ENCODE measurements at regions not wholly inside any gene's neighbourhood (a gene's known extent, or its start where the extent isn't known, plus 50 kb on each side); places are given as distances from the start of the nearest gene placed in this dataset.

GRCh38 chr15:85956532-85957275, 123.0 kb upstream of the AGBL1 start:
- Mint-ChIP-seq H3K36me3 (ENCODE audit: low read depth) (no peaks in the 10 kb centered on the region), H3K27me3 (ENCODE audit: low read depth, poor library complexity) (peaks cover 4% of the 10 kb centered on the region), H3K27ac (no peak overlapping the region), H3K4me3 (no peak overlapping the region), H3K4me1 (no peaks in the 10 kb centered on the region), H3K9me3 (peaks cover 12% of the 10 kb centered on the region)
- DNase-seq, result no peak
- no peak for TF ChIP-seq CTCF (IDR thresholded peaks at IDR 0.05)

DNA sequence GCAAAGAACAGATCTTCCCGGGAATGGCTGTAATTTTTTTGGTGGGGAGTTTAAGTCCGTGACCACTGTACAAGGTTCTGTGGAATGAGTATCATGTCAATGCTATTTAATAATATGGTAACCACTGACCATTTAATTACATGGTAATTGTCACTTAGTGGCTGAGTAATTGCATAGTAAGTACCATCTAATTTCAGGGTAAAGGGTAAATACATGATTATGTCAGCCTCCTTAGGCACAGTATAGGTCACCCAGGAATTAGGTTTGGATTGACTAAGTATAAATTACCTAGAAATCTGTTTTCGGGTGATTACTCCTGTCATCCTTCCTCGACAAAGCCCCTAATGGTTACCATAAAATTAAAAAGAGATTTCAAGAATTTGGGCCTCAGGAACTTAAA, 120.1 kb upstream of the AGBL1 start:
- no peak for DNase-seq
- H3K9me3 Mint-ChIP-seq, result peaks cover 21% of the 10 kb centered on the region
- H3K27ac Mint-ChIP-seq, result no peak overlapping the region
- H3K4me3 Mint-ChIP-seq, result no peak overlapping the region
- H3K4me1 Mint-ChIP-seq, result no peaks in the 10 kb centered on the region
- H3K36me3 Mint-ChIP-seq (ENCODE audit: low read depth), result no peaks in the 10 kb centered on the region
- TF ChIP-seq CTCF (IDR thresholded peaks at IDR 0.05), result no peak
- no peaks in the 10 kb centered on the region for H3K27me3 Mint-ChIP-seq (ENCODE audit: low read depth, poor library complexity)

DNA sequence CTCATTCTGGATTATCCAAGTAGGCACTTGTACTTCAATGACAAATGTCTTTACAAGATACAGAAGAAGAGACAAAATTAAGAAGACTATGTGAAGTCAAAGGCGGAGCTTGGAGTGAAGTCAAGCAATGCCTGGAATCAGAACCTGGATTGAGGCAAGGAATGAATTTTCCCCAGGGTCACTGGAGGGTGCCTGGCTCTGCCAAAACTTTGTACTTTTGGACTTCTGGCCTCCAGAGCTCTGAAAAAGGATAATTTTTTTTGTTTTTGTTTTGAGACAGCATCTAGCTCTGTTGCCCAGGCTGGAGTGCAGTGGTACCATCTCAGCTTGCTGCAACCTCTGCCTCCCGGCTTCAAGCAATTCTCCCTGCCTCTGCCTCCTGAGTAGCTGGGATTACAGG, 119.3 kb upstream of the AGBL1 start:
- Mint-ChIP-seq H3K4me3 (no peak overlapping the region), H3K27me3 (ENCODE audit: low read depth, poor library complexity) (no peaks in the 10 kb centered on the region), H3K27ac (no peak overlapping the region), H3K36me3 (ENCODE audit: low read depth) (no peaks in the 10 kb centered on the region), H3K4me1 (no peaks in the 10 kb centered on the region), H3K9me3 (peaks cover 19% of the 10 kb centered on the region)
- no peak for TF ChIP-seq CTCF (IDR thresholded peaks at IDR 0.05)
- DNase-seq, result no peak

- Mint-ChIP-seq H3K36me3 (ENCODE audit: low read depth) (no peaks in the 10 kb centered on the region), H3K27me3 (ENCODE audit: low read depth, poor library complexity) (peaks cover 2% of the 10 kb centered on the region), H3K4me3 (no peak overlapping the region), H3K4me1 (no peaks in the 10 kb centered on the region), H3K27ac (no peak overlapping the region), H3K9me3 (peaks cover 9% of the 10 kb centered on the region)
- no peak for DNase-seq
- TF ChIP-seq CTCF (IDR thresholded peaks at IDR 0.05), result no peak
Measured at GRCh38 chr15:85961821-85962220, 117.8 kb upstream of the AGBL1 start.

DNA sequence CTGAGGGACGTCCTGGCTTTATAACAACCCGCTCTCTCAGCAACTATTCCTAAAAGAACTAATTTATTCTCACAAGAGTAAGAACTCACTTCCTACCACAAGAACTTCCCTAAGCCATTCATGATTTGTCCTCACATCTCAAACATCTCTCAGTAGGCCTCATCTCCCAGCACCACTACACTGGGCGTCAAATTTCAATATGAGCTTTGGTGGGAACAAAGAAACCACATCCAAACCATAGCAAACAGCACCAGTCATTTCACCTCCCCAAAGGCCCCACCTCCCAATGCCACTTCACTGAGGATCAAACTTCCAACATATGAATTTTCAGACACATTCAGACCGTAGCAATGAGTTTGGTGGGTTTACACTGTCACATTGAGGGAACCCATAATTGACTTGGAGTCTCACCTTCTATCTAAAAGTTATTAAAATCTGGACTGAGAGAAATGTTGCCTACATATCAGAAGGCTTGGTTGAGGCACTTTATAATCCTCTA, 116.4 kb upstream of the AGBL1 start:
- H3K27me3 Mint-ChIP-seq (ENCODE audit: low read depth, poor library complexity), result peaks cover 2% of the 10 kb centered on the region
- H3K4me3 Mint-ChIP-seq, result no peak overlapping the region
- TF ChIP-seq CTCF (IDR thresholded peaks at IDR 0.05), result no peak
- peaks cover 9% of the 10 kb centered on the region for H3K9me3 Mint-ChIP-seq
- no peaks in the 10 kb centered on the region for H3K36me3 Mint-ChIP-seq (ENCODE audit: low read depth)
- DNase-seq, result no peak
- peaks cover 4% of the 10 kb centered on the region for H3K4me1 Mint-ChIP-seq
- H3K27ac Mint-ChIP-seq, result no peak overlapping the region

- Mint-ChIP-seq H3K9me3 (peaks cover 9% of the 10 kb centered on the region), H3K27me3 (ENCODE audit: low read depth, poor library complexity) (peaks cover 5% of the 10 kb centered on the region)
Measured at GRCh38 chr15:85964471-85964870, 115.2 kb upstream of the AGBL1 start.

More at GRCh38 chr15:85964471-85964870, 115.2 kb upstream of the AGBL1 start:
- no peak overlapping the region for H3K4me3 Mint-ChIP-seq
- no peak for TF ChIP-seq CTCF (IDR thresholded peaks at IDR 0.05)
- H3K27ac Mint-ChIP-seq, result no peak overlapping the region
- H3K36me3 Mint-ChIP-seq (ENCODE audit: low read depth), result no peaks in the 10 kb centered on the region
- H3K4me1 Mint-ChIP-seq, result peaks cover 4% of the 10 kb centered on the region
- no peak for DNase-seq
